Limb (tissue), 2 donors: ENCODE measurements at regions not wholly inside any gene's neighbourhood (a gene's known extent, or its start where the extent isn't known, plus 50 kb on each side); places are given as distances from the start of the nearest gene placed in this dataset.
"Not testable (repeated sequence)": the region's sequence is repeated elsewhere in the genome, so short reads cannot be mapped to it uniquely, and the experiment has no call there.

Source experiments
- DNase-seq, 2 donors: peaks; one replicate each; pipeline ENCODE4 v3.0.0-alpha.2; 2016; ENCODE audit errors: extremely low spot score in 2 of 2

DNA sequence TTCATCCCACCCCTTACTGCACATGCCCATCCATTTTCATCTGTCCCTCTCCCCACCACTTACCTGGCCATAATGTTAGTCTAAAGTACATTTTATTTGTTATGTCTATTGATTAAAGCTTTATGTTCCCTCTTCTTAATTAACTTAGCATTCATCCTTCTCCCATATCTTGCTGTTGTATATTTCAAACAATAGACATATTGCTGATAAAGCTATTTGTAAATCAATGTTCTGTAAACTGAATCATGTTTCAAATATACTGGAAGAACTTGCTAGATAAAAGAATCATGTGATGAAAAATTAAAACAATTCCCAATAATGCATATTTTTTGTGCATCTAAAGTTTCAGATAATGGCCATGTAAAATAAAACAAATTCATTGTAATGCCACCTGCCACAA lies 249.2 kb downstream of the IGSF11 start:
- DNase-seq, result no peak

DNA sequence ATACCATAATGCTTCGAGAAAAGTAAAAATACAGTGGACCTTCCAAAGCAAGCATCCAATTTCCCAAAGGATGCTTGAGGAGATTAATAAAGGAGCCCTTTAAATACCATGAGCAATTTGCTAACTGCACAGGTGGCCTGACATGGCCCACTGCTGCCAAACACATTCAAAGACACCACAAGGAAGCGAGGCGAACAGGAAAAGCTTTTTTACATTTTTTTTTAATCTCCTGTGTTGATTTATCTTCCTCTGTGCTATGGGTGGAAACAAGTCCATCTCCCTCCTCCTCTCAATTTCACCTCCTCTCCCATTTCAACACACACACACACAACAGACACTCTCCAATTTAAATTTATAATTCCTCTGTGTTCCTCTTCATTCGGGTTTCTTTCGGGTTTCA lies 243.4 kb downstream of the IGSF11 start:
- DNase-seq, result no peak

DNA sequence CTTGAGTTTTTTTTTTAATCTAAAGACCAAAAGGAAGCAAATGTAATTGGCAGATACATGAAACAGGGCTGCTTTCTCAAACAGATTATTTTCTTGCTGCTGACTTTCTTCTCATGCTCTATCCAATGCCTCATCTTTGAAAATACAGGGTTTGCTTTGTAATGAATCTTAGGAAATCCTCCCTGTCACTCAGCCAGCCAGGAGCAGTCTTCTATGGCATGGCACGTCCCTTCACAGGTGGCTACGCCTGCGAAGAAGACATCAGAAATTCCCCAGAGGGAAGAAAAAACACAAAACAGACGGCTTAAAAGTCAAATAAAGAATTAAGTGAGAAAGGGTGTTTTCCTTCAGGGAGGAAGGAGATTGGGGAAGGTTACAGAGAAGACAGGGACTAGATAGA lies 242.5 kb downstream of the IGSF11 start:
- DNase-seq, result no peak

DNA sequence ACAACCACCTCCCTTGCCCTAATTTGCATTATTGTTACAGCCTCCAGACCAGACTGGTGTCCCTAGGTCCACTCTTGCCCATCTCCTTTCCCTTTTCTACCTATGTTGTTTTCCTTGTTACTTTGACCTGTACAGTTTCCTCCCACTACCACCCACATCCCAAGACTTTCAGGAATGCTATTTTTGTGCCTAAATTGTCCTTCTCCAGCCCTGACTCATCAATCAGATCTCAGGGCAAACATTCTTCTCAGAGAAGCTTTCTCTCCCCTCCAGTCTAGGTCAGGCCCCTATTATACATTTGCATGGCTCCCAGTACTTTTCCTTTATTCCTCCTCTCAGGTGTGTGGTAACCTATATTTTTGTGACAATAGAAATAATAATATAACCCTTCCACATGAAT lies 241.5 kb downstream of the IGSF11 start:
- DNase-seq, result no peak

DNA sequence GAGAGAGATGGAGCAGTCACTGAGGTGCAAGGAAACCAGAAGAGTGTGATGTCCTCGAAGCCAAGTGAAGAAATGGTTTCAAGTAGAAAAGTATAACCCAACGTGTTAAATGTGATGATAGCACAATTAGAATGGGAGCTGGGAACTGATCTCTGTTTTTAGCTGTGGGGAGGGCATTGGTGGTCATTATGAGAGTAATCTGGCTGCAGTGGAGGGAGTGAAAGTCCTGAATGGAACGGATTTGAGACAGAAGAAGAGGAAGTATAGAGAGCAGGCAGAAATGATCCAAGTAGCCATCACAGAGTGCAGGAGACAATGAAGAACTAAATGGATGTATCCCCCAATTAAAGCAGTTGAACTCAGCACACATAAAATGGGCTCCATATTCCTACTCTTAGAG lies 235.3 kb downstream of the IGSF11 start:
- no peak for DNase-seq

DNA sequence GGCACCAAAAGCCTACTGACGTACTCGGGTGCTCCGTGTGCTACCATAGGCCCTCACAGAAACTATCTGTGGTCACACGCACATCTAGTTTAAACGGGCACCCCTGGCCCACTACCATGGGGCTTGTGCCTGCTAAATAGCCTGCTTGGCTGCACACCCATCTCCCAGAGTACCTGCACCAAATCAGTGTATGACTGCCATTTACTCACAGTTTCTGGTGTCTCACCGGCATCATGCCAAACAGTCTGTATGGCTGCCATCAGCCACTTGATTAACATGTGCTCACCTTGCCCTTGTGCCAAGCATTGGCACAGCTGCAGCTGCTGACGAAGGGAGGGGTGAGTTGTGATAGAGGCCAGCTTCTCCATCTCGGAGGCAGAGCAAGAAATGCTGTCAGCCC lies 232.7 kb downstream of the IGSF11 start:
- DNase-seq, result no peak

DNA sequence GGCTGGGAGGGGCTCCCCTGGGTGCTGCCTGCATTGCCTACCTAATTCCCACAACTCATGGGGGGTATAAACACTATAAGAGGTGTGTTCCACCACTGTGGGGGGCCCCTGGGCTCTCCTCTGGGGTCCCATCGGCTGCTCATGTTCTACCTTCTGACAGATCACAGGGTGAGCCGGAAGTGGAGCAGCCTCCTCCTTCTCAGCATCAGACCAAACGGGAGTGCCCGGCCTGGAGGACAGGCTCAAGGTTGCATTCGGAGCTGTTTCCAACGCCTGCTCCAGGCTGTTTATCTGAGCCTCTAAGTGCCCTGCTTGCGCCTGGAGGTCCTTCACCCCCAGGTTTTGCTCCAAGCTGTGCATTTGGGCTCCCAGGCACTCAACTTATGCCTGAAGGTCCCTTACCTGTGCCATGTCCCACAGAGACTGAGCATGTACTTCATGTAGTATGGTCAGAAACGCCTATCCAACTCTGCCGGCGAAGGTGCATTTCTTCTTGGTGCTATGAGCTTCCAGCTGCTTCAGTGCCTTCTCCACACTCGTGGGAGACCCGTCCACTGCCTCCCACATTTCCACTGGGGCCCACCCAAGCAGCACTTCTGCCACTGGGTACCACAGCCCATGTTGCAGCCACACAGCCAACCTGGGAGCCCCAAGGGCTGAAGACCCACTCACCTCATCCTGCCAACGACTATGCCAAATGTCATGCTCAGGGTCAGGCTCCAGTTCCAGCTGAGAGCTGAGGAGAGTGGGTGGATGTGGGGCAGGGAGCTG lies 232.1 kb downstream of the IGSF11 start:
- DNase-seq, result no peak

DNA sequence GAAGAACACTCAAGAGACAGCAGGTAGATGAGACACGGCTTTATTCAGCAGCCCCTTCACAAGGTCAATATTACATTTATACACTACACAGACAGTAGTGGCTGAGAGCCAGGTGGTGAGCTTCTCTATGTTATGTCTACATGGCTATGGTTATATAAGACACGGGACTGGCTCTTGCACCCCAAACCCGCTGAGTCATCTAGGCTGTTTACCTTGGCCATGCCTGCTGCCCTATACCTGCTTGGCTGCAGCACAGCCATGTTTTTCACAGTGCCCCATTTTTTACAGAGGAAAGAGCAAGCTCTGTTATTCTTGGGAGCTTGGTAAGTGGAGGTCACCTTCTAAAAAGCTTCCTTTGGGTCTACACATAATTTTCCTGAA lies 231.6 kb downstream of the IGSF11 start:
- no peak for DNase-seq

DNA sequence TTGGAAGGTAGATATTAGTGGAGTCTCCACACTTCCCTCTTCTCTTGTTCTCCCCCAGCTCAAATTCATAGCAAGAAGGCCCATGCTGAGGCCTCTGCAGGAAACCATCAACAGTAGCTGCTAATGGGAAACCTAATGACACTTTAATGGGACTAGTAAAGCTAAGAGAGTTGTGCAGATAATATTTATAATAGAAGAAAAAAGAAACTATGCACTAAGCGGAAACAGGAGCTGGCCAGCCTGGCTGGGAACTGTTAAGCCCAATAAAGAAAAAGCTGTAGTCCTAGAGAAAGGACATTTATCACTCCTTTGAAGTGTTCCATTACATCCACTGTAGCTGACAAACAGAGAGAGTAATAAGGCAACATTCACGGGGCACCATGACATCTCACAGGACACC lies 229.6 kb downstream of the IGSF11 start:
- DNase-seq, result no peak

DNA sequence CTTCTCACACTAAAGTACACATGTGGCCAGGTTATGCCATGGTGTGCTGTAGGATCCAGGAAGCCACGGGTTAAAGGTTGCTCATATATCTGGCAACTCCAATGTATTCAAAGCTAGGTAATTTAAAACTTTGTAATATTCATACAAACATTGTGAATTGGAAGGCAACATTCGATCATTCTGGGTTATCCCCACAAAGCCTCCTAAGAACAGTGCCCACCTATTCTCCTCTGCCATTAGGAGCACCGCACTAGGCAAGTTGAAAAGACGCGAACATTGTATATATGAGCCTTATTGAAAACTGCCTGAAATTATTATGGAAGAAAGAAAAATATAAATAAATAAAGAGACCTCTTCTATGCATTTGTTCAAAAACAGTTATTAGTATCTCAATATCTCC lies 228.2 kb downstream of the IGSF11 start:
- no peak for DNase-seq

DNA sequence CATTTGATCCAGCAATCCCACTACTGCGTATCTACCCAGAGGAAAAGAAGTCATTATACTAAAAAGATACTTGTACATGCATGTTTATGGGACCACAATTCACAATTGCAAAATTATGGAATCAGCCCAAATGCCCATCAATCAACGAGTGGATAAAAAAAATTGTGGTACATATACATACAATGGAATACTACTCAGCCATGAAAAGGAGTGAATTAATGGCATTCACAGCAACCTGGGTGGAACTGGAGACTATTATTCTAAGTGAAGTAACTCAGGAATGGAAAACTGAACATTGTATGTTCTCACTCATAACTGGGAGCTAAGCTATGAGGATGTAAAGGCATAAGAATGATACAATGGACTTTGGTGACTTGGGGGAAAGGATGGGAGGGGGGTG lies 227.3 kb downstream of the IGSF11 start:
- DNase-seq, result not testable (repeated sequence)

DNA sequence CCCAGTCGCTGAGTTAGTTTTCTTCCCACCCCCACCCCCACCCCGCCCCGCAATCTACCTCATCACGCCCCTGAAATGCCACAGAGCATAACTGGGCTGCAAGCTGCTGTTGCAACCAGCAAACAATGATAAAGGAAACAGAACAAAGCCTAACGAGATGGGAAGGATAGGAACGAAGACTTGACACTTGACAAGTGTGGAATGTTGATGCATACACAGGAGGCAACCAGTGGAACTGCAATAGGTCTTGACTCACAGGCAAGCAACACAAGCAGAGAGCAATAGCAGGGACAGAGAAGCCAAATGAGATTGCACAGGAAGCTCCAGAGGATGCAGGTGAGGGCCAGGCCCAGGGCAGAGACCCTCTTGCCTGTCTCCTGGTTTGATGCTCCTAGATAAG lies 225.9 kb downstream of the IGSF11 start:
- DNase-seq, result no peak

DNA sequence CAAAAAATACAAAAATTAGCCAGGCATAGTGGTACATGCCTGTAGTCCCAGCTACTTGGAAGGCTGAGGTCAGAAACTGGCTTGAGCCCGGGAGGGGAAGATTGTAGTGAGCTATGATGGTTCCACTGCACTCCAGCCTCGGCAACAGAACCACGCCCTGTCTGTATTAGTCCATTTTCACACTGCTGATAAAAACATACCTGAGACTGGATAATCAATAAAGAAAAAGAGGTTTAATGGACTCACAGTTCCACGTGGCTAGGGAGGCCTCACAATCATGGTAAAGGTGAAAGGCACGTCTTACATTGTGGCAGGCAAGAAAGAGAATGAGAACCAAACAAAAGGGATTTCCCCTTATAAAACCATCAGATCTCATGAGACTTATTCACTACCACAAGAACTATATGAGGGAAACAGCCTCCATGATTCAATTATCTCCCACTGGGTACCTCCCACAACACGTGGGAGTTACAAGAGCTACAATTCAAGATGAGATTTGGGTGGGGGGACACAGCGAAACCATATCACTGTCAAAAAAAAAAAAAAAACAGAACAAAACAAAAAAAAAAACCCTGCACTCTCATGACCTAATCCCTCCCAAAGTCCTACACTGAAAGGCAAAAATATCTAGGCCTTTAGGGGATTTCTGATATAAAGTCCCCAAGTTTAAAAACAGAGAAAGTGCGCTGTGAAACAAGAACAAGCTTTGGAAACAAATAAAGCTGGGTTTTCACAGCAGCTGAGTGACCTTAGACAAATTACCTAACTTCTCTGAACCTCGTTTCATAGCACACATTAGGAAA lies 224.7 kb downstream of the IGSF11 start:
- DNase-seq, result no peak

DNA sequence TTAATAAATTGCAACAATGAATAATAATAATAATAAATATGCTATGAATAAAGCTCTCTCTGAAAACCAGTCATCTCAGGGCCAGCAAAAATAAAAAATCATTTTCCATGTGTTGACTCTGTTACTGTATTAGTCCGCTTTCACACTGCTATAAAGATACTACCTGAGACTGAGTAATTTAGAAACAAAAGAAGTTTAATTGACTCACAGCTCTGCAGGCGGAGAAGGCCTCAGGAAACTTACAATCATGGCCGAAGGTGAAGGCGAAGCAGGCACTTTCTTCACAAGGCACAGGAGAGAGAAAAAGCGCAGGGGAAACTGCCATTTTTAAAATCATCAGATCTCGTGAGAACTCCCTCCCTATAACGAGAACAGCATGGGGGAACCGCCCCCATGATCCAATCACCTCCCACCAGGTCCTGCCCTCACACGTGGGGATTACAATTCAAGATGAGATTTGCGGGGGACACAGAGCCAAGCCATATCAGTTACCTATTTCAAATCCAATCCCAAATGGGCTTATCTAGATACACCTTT lies 224.1 kb downstream of the IGSF11 start:
- no peak for DNase-seq

DNA sequence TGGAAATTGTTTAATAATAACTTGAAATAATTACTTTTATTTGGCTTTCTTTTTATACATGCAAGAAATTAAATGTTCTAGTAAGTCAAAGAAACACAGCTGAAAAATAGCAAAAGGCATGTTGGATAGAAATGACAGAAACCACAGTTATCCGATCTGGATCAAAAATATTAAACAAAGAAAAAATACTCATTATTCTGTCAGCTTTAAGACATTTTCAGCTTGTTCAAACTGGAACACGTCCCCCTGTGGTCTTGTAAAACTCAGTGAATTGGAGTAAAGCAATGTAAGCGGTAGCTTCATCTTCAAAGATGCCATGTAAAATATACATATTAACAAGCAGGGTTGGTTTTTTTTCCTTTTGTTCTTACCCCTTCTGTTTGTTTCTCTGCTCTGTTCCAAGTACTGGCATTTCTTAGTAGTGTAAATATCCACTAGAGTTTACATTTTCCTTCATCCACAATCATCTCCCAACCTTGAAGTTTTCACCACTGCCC lies 223.4 kb downstream of the IGSF11 start:
- DNase-seq, result no peak

DNA sequence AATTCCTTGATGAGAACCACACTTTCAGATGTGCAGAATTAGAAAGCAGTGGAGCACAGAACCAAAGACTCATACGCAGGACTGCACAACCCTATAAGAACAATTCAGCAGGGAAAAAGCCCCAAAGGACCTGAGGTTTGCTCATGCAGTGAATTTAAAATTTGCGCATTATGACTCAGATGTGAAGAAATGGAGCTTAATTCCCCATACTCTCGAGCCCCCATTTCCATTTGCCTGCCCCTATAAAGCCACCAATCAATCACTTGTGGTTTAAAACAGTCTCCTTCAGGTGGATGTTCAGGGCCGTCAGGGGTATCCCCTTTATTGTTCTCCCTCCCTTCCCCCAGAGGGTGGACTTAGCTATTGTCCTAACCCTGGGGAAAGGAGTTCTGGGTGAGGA lies 221.2 kb downstream of the IGSF11 start:
- DNase-seq, result no peak

DNA sequence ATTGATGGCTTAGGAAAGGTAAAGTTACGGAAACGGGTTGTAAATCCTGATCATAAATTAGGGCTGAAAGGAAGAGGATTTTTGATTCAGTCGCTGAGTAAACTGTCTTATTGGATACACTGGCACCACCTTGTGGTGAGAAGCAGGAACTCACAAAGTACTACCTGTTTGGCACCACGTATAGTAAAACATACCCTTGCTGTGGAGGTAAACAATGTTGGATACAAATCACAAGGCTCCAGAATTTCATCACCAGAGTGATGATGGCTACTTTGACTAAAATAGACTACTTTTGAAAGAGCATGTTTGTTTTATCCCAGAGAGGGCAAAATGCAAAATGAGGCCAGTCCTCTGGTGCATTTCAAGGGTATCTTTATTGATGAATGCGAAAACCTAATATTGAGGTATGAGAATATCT lies 216.9 kb downstream of the IGSF11 start:
- peak in 1 of 2 donors; percentile 60 for DNase-seq

DNA sequence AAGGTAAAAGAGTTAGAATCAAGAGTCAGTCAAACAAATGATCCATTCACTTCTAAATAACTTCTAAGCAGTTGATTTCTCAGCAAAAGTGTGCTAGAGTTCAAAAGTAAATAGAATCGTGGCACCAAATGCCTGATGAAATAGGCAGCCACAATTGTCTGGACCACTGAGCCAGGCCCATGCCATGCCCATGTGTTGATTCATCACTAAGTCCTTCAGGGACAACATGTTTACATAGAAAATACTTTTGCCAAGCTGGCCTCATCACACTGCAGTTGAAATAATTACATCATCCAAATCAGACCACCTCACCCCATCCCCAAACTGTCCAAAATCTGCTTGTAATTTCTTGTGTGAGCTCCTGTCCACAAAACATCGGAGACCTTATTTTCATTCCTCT lies 216.3 kb downstream of the IGSF11 start:
- DNase-seq, result no peak

DNA sequence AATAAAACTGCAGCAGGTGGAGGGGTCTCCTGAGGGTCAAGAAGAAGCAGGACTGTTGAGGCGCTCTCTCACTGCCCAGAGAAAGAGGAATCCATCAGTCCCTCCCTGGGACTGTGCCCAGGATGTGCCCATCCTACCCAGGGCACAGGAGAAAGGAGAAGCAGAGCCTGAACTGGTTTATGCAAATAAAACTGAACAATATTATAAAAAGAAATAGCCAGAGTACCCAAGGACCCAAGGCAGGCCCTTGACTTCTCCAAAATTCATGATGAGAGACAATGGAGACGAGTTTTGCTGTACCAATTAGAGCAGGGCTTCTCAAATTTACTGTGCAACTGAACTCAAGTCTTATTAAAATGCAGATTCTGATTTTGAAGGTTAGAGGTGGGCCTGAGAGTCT lies 211.0 kb downstream of the IGSF11 start:
- no peak for DNase-seq

DNA sequence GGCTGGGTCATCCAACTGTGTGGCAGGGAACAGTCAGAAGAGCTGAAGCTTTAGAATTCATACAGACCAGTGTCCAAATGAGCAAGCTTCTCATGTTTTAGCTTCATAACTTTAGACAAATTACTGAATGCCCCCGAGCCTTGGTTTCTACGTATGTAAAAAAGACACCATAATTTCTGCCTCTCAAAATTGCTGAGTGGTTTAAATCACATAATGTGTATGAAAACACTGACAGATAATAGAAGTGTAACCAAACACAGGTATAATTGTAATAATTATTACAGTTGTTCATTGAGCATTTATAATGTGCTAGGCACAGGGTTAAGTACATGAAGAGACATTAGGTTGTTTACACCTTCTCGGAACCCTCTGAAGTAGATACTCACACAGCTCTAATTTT lies 207.2 kb downstream of the IGSF11 start:
- no peak for DNase-seq

DNA sequence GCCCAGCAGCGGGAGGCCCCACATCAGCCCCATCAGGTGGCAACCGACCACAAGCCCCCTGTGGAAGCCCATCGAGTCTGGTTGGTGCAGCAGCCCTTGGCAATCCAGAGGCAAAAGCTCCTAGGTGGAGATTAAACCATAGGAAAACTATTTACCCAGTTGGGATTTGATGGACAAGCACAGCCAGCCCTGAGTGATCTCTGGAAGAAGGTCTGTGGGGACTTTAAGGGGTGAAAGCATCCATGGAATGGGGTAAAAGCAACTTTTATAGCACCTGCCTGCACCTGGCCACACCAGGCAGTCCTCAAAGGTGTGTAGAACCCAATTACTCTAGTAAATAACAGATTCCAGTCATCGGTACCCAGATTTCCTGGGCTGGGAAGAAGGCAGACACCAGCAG lies 206.3 kb downstream of the IGSF11 start:
- no peak for DNase-seq

DNA sequence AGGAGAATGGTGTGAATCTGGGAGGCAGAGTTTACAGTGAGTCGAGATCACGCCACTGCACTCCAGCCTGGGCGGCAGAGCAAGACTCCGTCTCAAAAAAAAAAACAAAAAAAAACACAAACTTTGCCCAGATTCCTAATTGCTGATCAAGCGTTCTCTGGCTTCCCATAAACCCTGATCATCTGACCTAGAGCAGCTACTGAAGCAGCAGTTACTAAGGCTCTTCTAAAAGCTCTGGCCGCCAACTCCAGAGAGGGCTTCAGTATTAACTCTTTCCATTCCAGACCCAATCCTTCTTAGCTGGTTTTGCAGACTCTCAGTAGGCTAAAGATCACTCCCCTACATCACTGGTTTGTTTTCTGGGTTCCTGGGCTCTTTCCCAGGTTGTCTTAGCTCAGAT lies 201.6 kb downstream of the IGSF11 start:
- no peak for DNase-seq

DNA sequence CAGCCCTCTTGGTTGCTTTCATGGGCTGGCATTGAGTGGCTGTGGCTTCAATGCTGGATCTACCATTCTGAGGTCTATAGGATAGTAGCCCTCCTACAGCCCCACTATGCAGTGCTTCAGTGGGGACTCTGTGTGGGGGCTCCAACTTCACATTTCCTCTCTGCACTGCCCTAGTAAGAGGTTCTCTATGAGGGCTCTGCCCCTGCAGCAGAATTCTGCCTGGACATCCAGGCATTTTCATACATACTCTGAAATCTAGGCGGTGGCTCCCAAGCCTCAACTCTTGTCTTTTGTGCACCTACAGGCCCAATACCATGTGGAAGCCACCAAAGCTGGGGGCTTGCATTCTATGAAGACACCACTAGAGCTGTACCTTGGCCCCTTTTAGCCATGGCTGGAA lies 195.8 kb downstream of the IGSF11 start:
- DNase-seq, result no peak
